HepG2 (cell line): ENCODE measurements at regions not wholly inside any gene's neighbourhood (a gene's known extent, or its start where the extent isn't known, plus 50 kb on each side); places are given as distances from the start of the nearest gene placed in this dataset.

Experiments
- BRD4 ChIP-seq: sonication (generic); formaldehyde crosslinking; IDR thresholded peaks from 2 replicates; pipeline ENCODE4 v1.4.0; 2020; ENCODE audit warnings: missing genetic modification reagents
- HOXA3 ChIP-seq: sonication (generic); formaldehyde crosslinking; IDR thresholded peaks from 2 replicates; pipeline ENCODE4 v1.5.0; 2020; ENCODE audit warnings: missing genetic modification reagents
- KDM3A ChIP-seq: IDR thresholded peaks from 2 replicates; pipeline ENCODE4 v1.6.1; 2018; ENCODE audit warnings: low read depth, missing compliant biosample characterization
- MBD4 ChIP-seq: IDR thresholded peaks from 2 replicates; pipeline ENCODE4 v1.6.1; 2012; ENCODE audit warnings: low read length, inconsistent platforms, borderline replicate concordance
- MED8 ChIP-seq: sonication (generic); formaldehyde crosslinking; IDR thresholded peaks from 2 replicates; pipeline ENCODE4 v1.8.1; 2023; ENCODE audit warnings: mild to moderate bottlenecking, missing genetic modification reagents; ENCODE audit not compliant: insufficient replicate concordance
- MIER3 ChIP-seq: IDR thresholded peaks from 2 replicates; pipeline ENCODE4 v1.6.1; 2016; ENCODE audit warnings: missing compliant biosample characterization, borderline replicate concordance
- MYC ChIP-seq: sonication (generic); formaldehyde crosslinking; IDR thresholded peaks from 2 replicates; pipeline ENCODE4 v1.9.0; 2021; ENCODE audit warnings: missing genetic modification reagents, borderline replicate concordance
- RFXANK ChIP-seq: IDR thresholded peaks from 2 replicates; pipeline ENCODE4 v1.6.1; 2016
- SCMH1 ChIP-seq: sonication (generic); formaldehyde crosslinking; IDR thresholded peaks from 2 replicates; pipeline ENCODE4 v1.9.0; 2021; ENCODE audit warnings: missing genetic modification reagents, mild to moderate bottlenecking, borderline replicate concordance
- SETDB1 ChIP-seq: sonication (generic); formaldehyde crosslinking; IDR thresholded peaks from 2 replicates; pipeline ENCODE4 v1.5.1; 2020; ENCODE audit warnings: missing genetic modification reagents, mild to moderate bottlenecking, borderline replicate concordance
- SNAPC2 ChIP-seq: sonication (generic); formaldehyde crosslinking; IDR thresholded peaks from 2 replicates; pipeline ENCODE4 v1.8.1; 2022; ENCODE audit warnings: mild to moderate bottlenecking, missing genetic modification reagents
- SNRNP70 ChIP-seq: fragments of 200-400 bp; formaldehyde crosslinking; IDR thresholded peaks from 2 replicates; pipeline ENCODE4 v1.6.1; 2017; ENCODE audit warnings: mild to moderate bottlenecking, low read depth, low read length, moderate library complexity
- SP140L ChIP-seq: sonication (generic); formaldehyde crosslinking; IDR thresholded peaks from 2 replicates; pipeline ENCODE4 v1.4.0; 2020; ENCODE audit warnings: missing genetic modification reagents, borderline replicate concordance
- SRF ChIP-seq: IDR thresholded peaks from 2 replicates; pipeline ENCODE4 v1.6.1; 2011; ENCODE audit warnings: mild to moderate bottlenecking, low read depth, low read length, moderate library complexity
- ZBTB20 ChIP-seq: sonication (generic); formaldehyde crosslinking; IDR thresholded peaks from 2 replicates; pipeline ENCODE4 v1.8.1; 2023; ENCODE audit warnings: missing genetic modification reagents, low read depth, mild to moderate bottlenecking, borderline replicate concordance
- ZFP36 ChIP-seq: fragments of 150-350 bp; IDR thresholded peaks from 2 replicates; pipeline ENCODE4 v1.6.1; 2018; ENCODE audit warnings: borderline replicate concordance, low read length, low read depth; ENCODE audit not compliant: partially characterized antibody
- ZNF20 ChIP-seq: sonication (generic); formaldehyde crosslinking; IDR thresholded peaks from 2 replicates; pipeline ENCODE4 v1.4.0; 2020; ENCODE audit warnings: mild to moderate bottlenecking, moderate library complexity, missing genetic modification reagents
- ZNF292 ChIP-seq: sonication (generic); formaldehyde crosslinking; IDR thresholded peaks from 2 replicates; pipeline ENCODE4 v1.8.1; 2022; ENCODE audit warnings: mild to moderate bottlenecking, low read depth, missing genetic modification reagents, borderline replicate concordance
- ZNF331 ChIP-seq: sonication (generic); formaldehyde crosslinking; IDR thresholded peaks from 2 replicates; pipeline ENCODE4 v1.4.0; 2020; ENCODE audit warnings: missing genetic modification reagents
- ZNF431 ChIP-seq: sonication (generic); formaldehyde crosslinking; IDR thresholded peaks from 2 replicates; pipeline ENCODE4 v1.9.0; 2022; ENCODE audit warnings: missing genetic modification reagents, low read depth, mild to moderate bottlenecking, borderline replicate concordance
- ZNF451 ChIP-seq: sonication (generic); formaldehyde crosslinking; IDR thresholded peaks from 2 replicates; pipeline ENCODE4 v1.5.0; 2020; ENCODE audit warnings: mild to moderate bottlenecking, missing genetic modification reagents
- ZNF501 ChIP-seq: sonication (generic); formaldehyde crosslinking; IDR thresholded peaks from 2 replicates; pipeline ENCODE4 v1.5.1; 2020; ENCODE audit warnings: mild to moderate bottlenecking, moderate library complexity, missing genetic modification reagents
- ZNF644 ChIP-seq: IDR thresholded peaks from 2 replicates; pipeline ENCODE4 v1.6.1; 2016; ENCODE audit warnings: low read depth
- ZNF781 ChIP-seq: sonication (generic); formaldehyde crosslinking; IDR thresholded peaks from 2 replicates; pipeline ENCODE4 v1.5.1; 2020; ENCODE audit warnings: borderline replicate concordance, mild to moderate bottlenecking, missing genetic modification reagents; ENCODE audit errors: not compliant biosample characterization
- ZNF839 ChIP-seq: sonication (generic); formaldehyde crosslinking; IDR thresholded peaks from 2 replicates; pipeline ENCODE4 v1.4.0; 2020; ENCODE audit warnings: missing genetic modification reagents, mild to moderate bottlenecking, borderline replicate concordance
- TF ChIP-seq, protein P1 (sequence below): sonication (generic); formaldehyde crosslinking; IDR thresholded peaks from 2 replicates; pipeline ENCODE4 v1.4.0; 2020; ENCODE audit warnings: mild to moderate bottlenecking, low read depth, missing genetic modification reagents
- TF ChIP-seq, protein P2 (sequence below): sonication (generic); formaldehyde crosslinking; IDR thresholded peaks from 2 replicates; pipeline ENCODE4; 2020; ENCODE audit warnings: missing genetic modification reagents, mild to moderate bottlenecking, borderline replicate concordance

DNA sequence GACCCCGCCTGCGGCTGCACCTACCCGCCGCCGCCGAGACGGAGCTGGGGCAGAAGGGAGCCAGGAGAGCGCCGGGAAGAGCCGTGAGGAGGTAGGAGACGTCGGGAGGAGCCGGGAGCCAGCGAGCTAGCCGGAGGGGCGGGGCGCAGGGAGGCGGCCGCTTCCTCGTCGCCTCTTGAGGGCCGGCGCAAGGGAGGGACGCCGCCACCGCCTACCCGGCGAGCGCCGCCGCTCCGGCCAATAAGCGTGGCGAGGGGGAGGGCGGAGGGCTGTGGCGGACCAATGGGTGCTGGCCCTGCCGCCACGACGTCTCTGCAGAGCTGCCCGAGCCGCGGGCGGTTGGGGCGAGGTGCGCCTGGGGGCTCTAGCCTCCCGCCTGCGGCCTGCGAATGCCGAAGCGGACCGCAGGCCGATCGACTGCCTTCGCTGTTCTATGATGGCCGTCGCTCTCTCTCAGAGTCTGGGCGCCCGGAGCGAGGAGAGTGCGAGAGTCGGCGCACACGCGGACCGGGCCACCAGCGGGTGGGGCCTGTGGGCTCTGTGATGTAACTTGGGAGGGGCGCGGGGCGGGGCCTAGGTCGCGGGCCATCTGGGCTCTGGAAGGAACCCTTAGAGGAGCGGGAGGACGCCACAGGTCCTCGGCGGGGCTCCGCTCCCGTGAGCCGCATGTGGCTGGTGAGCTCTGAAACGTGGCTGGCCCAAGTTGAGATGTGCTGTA is 72.7 kb upstream of the MAP4 start (continued):
- TF ChIP-seq, protein P1, sequence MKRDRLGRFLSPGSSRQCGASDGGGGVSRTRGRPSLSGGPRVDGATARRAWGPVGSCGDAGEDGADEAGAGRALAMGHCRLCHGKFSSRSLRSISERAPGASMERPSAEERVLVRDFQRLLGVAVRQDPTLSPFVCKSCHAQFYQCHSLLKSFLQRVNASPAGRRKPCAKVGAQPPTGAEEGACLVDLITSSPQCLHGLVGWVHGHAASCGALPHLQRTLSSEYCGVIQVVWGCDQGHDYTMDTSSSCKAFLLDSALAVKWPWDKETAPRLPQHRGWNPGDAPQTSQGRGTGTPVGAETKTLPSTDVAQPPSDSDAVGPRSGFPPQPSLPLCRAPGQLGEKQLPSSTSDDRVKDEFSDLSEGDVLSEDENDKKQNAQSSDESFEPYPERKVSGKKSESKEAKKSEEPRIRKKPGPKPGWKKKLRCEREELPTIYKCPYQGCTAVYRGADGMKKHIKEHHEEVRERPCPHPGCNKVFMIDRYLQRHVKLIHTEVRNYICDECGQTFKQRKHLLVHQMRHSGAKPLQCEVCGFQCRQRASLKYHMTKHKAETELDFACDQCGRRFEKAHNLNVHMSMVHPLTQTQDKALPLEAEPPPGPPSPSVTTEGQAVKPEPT (CRISPR knock-in tag), result peak; percentile 48; the same call in 1 of the 2 replicates
- TF ChIP-seq ZNF451 (CRISPR knock-in tag) (peak; percentile 85; the same call in 1 of the 2 replicates), HOXA3 (CRISPR knock-in tag) (peak; percentile 76; the same call in 1 of the 2 replicates), ZNF292 (no peak), SNRNP70 (no peak), MYC (CRISPR knock-in tag) (peak; percentile 98), SNAPC2 (CRISPR knock-in tag) (no peak), KDM3A (peak; percentile 70; the same call in 1 of the 2 replicates), ZNF839 (CRISPR knock-in tag) (no peak), RFXANK (CRISPR knock-in tag) (0 out of 2 replicates have a peak, but pooled peaks have one; percentile 57), ZFP36 (no peak), ZNF431 (CRISPR knock-in tag) (peak; percentile 15; the same call in 1 of the 2 replicates), MIER3 (peak; percentile 68; the same call in 1 of the 2 replicates), SP140L (no peak), ZNF501 (CRISPR knock-in tag) (peak; percentile 90), MBD4 (no peak), ZNF781 (CRISPR knock-in tag) (peak; percentile 76), BRD4 (CRISPR knock-in tag) (peak; percentile 51; the same call in 1 of the 2 replicates), SRF (no peak), ZNF644 (no peak), ZBTB20 (CRISPR knock-in tag) (peak; percentile 71; the same call in 1 of the 2 replicates), SETDB1 (no peak), MED8 (CRISPR knock-in tag) (no peak), SCMH1 (CRISPR knock-in tag) (no peak), ZNF331 (peak; percentile 32; the same call in 1 of the 2 replicates), ZNF20 (no peak)
- TF ChIP-seq, protein P2, sequence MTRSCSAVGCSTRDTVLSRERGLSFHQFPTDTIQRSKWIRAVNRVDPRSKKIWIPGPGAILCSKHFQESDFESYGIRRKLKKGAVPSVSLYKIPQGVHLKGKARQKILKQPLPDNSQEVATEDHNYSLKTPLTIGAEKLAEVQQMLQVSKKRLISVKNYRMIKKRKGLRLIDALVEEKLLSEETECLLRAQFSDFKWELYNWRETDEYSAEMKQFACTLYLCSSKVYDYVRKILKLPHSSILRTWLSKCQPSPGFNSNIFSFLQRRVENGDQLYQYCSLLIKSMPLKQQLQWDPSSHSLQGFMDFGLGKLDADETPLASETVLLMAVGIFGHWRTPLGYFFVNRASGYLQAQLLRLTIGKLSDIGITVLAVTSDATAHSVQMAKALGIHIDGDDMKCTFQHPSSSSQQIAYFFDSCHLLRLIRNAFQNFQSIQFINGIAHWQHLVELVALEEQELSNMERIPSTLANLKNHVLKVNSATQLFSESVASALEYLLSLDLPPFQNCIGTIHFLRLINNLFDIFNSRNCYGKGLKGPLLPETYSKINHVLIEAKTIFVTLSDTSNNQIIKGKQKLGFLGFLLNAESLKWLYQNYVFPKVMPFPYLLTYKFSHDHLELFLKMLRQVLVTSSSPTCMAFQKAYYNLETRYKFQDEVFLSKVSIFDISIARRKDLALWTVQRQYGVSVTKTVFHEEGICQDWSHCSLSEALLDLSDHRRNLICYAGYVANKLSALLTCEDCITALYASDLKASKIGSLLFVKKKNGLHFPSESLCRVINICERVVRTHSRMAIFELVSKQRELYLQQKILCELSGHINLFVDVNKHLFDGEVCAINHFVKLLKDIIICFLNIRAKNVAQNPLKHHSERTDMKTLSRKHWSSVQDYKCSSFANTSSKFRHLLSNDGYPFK (CRISPR knock-in tag), result peak; percentile 61; the same call in 1 of the 2 replicates
